IMR-90 (cell line): ENCODE measurements at regions not wholly inside any gene's neighbourhood (a gene's known extent, or its start where the extent isn't known, plus 50 kb on each side); places are given as distances from the start of the nearest gene placed in this dataset.

Experiments
- ATAC-seq: fragments of 200-7000 bp; cut with Tn5 transposase; 2 replicates; pipeline ENCODE4 v1.9.1; 2020; ENCODE audit warnings: low read depth, mild to moderate bottlenecking, moderate library complexity
- BruUV-seq: library from RNA; stranded (reverse); fragments of 400-500 nt; replicated peaks from 2 replicates; lab custom pipeline; 2021; lab: Mats Ljungman, UMichigan
- CTCF ChIA-PET: fragments of 300-600 bp; formaldehyde crosslinking; extraction: SDS; loops from one replicate; lab custom pipeline; 2021; ENCODE audit warnings: antibody characterized with exemption; lab: Yijun Ruan, JAX
- POLR2A ChIA-PET: fragments of 300-600 bp; sonication (Branson Sonifier 250); formaldehyde crosslinking; loops from one replicate; lab custom pipeline; 2022; ENCODE audit warnings: antibody characterized with exemption; ENCODE audit not compliant: unreplicated experiment; lab: Charles Lee
- DNase-seq: peaks from one replicate; pipeline ENCODE4 v3.0.0; 2013
- H2AFZ ChIP-seq: replicated peaks from 2 replicates; pipeline ENCODE3; 2013; ENCODE audit warnings: low read length, mild to moderate bottlenecking; ENCODE audit not compliant: poor library complexity
- H2AK5ac ChIP-seq: 2 replicates; pipeline ENCODE4 v1.6.1; 2013; ENCODE audit warnings: low read depth, low read length, inconsistent platforms
- H2AK9ac ChIP-seq: replicated peaks from 2 replicates; pipeline ENCODE3; 2013; ENCODE audit warnings: mild to moderate bottlenecking, low read depth, low read length, moderate library complexity; ENCODE audit not compliant: poor library complexity
- H2BK120ac ChIP-seq: 2 replicates; pipeline ENCODE4 v1.6.1; 2013; ENCODE audit warnings: low read depth, low read length, inconsistent platforms
- H2BK15ac ChIP-seq: 3 replicates; pipeline ENCODE4 v1.6.1; 2013; ENCODE audit warnings: low read depth, low read length, inconsistent platforms
- H2BK20ac ChIP-seq: 2 replicates; pipeline ENCODE4 v1.6.1; 2013; ENCODE audit warnings: low read depth, mild to moderate bottlenecking, inconsistent platforms, low read length, moderate library complexity
- H2BK5ac ChIP-seq: 2 replicates; pipeline ENCODE4 v1.6.1; 2013; ENCODE audit warnings: mild to moderate bottlenecking, low read depth, low read length, inconsistent platforms; ENCODE audit not compliant: poor library complexity, severe bottlenecking
- H3K14ac ChIP-seq: replicated peaks from 2 replicates; pipeline ENCODE4 v1.6.1; 2013; ENCODE audit warnings: low read depth, low read length, inconsistent platforms
- H3K18ac ChIP-seq: 2 replicates; pipeline ENCODE4 v1.6.1; 2013; ENCODE audit warnings: low read depth, low read length, control low read depth
- H3K23ac ChIP-seq: 2 replicates; pipeline ENCODE4 v1.6.1; 2013; ENCODE audit warnings: low read depth, low read length, inconsistent platforms
- H3K27ac ChIP-seq: 2 replicates; pipeline ENCODE4 v1.5.1; 2013; ENCODE audit warnings: mild to moderate bottlenecking, control low read depth, low read length; ENCODE audit not compliant: insufficient read depth
- H3K27me3 ChIP-seq: 2 replicates; pipeline ENCODE4 v1.6.1; 2013; ENCODE audit warnings: low read length; ENCODE audit not compliant: control insufficient read depth, insufficient read depth
- H3K36me3 ChIP-seq: 2 replicates; pipeline ENCODE4 v1.6.1; 2013; ENCODE audit warnings: low read length, mixed read lengths; ENCODE audit not compliant: control insufficient read depth, insufficient read depth
- H3K4ac ChIP-seq: 2 replicates; pipeline ENCODE4 v1.6.1; 2013; ENCODE audit warnings: low read depth, low read length, inconsistent platforms
- H3K4me1 ChIP-seq: 2 replicates; pipeline ENCODE4 v1.6.1; 2013; ENCODE audit warnings: low read length, mixed read lengths; ENCODE audit not compliant: control insufficient read depth, insufficient read depth
- H3K4me2 ChIP-seq: 2 replicates; pipeline ENCODE4 v1.6.1; 2013; ENCODE audit warnings: low read depth, mild to moderate bottlenecking, control low read depth, low read length, moderate library complexity
- H3K4me3 ChIP-seq: 2 replicates; pipeline ENCODE4 v1.5.1; 2013; ENCODE audit warnings: low read depth, mild to moderate bottlenecking, control low read depth, low read length, moderate library complexity; ENCODE audit not compliant: insufficient read depth
- H3K56ac ChIP-seq: 2 replicates; pipeline ENCODE4 v1.6.1; 2013; ENCODE audit warnings: low read length, inconsistent platforms; ENCODE audit not compliant: insufficient read depth; ENCODE audit errors: extremely low read depth
- H3K79me1 ChIP-seq, 2 experiments: 2 replicates each; pipeline ENCODE4 v1.6.1; 2013; ENCODE audit warnings: low read length in 2 of 2, inconsistent platforms in 1 of 2, low read depth in 1 of 2
- H3K9ac ChIP-seq: 2 replicates; pipeline ENCODE4 v1.6.1; 2013; ENCODE audit warnings: low read depth, low read length, control low read depth
- H3K9me1 ChIP-seq: 2 replicates; pipeline ENCODE4 v1.6.1; 2013; ENCODE audit warnings: low read length, inconsistent platforms; ENCODE audit not compliant: insufficient read depth
- H3K9me3 ChIP-seq: 2 replicates; pipeline ENCODE4 v1.6.1; 2013; ENCODE audit warnings: low read length; ENCODE audit not compliant: control insufficient read depth, insufficient read depth
- H4K20me1 ChIP-seq: 2 replicates; pipeline ENCODE4 v1.6.1; 2013; ENCODE audit warnings: low read length, inconsistent platforms; ENCODE audit not compliant: insufficient read depth
- H4K5ac ChIP-seq: 2 replicates; pipeline ENCODE4 v1.6.1; 2013; ENCODE audit warnings: mild to moderate bottlenecking, low read depth, low read length, control low read depth
- H4K8ac ChIP-seq, 2 experiments: 2 replicates each; pipeline ENCODE4 v1.6.1; 2013; ENCODE audit warnings: low read depth in 2 of 2, low read length in 2 of 2, control low read depth in 1 of 2, inconsistent platforms in 1 of 2
- H4K91ac ChIP-seq: 2 replicates; pipeline ENCODE4 v1.6.1; 2013; ENCODE audit warnings: low read depth, low read length, inconsistent platforms; ENCODE audit not compliant: insufficient read depth
- BHLHE40 ChIP-seq: fragments of 150-350 bp; IDR thresholded peaks from 2 replicates; pipeline ENCODE4 v1.6.1; 2016; ENCODE audit warnings: mild to moderate bottlenecking, low read depth, low read length
- CEBPB ChIP-seq: IDR thresholded peaks from 2 replicates; pipeline ENCODE4 v1.6.1; 2012; ENCODE audit warnings: low read depth, low read length, improper control_type of control experiment
- CHD1 ChIP-seq: IDR thresholded peaks from 2 replicates; pipeline ENCODE4 v1.6.1; 2012; ENCODE audit warnings: low read depth, low read length, improper control_type of control experiment
- ELK1 ChIP-seq: fragments of 150-350 bp; IDR thresholded peaks from 2 replicates; pipeline ENCODE4 v1.6.1; 2016; ENCODE audit warnings: low read depth, mild to moderate bottlenecking, low read length, moderate library complexity, borderline replicate concordance
- FOS ChIP-seq: fragments of 150-350 bp; IDR thresholded peaks from 2 replicates; pipeline ENCODE4 v1.6.1; 2016; ENCODE audit warnings: low read depth, low read length
- MAFK ChIP-seq: IDR thresholded peaks from 2 replicates; pipeline ENCODE4 v1.6.1; 2012; ENCODE audit warnings: low read depth, low read length, improper control_type of control experiment
- MAZ ChIP-seq: IDR thresholded peaks from 2 replicates; pipeline ENCODE4 v1.6.1; 2012; ENCODE audit warnings: low read depth, mild to moderate bottlenecking, low read length, improper control_type of control experiment, moderate library complexity, borderline replicate concordance
- MXI1 ChIP-seq: IDR thresholded peaks from 2 replicates; pipeline ENCODE4 v1.6.1; 2012; ENCODE audit warnings: low read depth, mild to moderate bottlenecking, low read length, moderate library complexity, borderline replicate concordance
- NFE2L2 ChIP-seq: fragments of 150-350 bp; IDR thresholded peaks from 2 replicates; pipeline ENCODE4 v1.6.1; 2016; ENCODE audit warnings: low read depth, mild to moderate bottlenecking, low read length
- POLR2A ChIP-seq: IDR thresholded peaks from 2 replicates; pipeline ENCODE4 v1.6.1; 2012; ENCODE audit warnings: mild to moderate bottlenecking, low read depth, low read length
- RAD21 ChIP-seq: IDR thresholded peaks from 2 replicates; pipeline ENCODE4 v1.6.1; 2012; ENCODE audit warnings: low read length, improper control_type of control experiment
- RCOR1 ChIP-seq: IDR thresholded peaks from 2 replicates; pipeline ENCODE4 v1.6.1; 2012; ENCODE audit warnings: mild to moderate bottlenecking, low read length, improper control_type of control experiment; ENCODE audit not compliant: insufficient replicate concordance
- RFX5 ChIP-seq: IDR thresholded peaks from 2 replicates; pipeline ENCODE4 v1.8.0; 2012; ENCODE audit warnings: low read depth, mild to moderate bottlenecking, low read length, moderate library complexity
- SMC3 ChIP-seq: fragments of 150-350 bp; IDR thresholded peaks from 2 replicates; pipeline ENCODE4 v1.6.1; 2016; ENCODE audit warnings: low read depth, mild to moderate bottlenecking, antibody characterized with exemption, low read length, moderate library complexity
- USF2 ChIP-seq: fragments of 150-350 bp; IDR thresholded peaks from 2 replicates; pipeline ENCODE4 v1.6.1; 2017; ENCODE audit warnings: mild to moderate bottlenecking, antibody characterized with exemption, low read length, low read depth
- whole genome bisulfite sequencing, 2 experiments: methylation state at CpG; one replicate each; pipeline versions ENCODE4 v1.1.5 to v1.1.7; 2013; ENCODE audit warnings: missing lambda C conversion rate in 2 of 2; ENCODE audit not compliant: insufficient read length in 1 of 2; ENCODE audit errors: extremely low coverage in 2 of 2; 5-methylcytosine and 5-hydroxymethylcytosine counted together
- dilution Hi-C: fragments of 300-500 bp; cut with HindIII; formaldehyde crosslinking; loops from one replicate; pipeline ENCODE4 v1.14.3; 2018; ENCODE audit warnings: low sequenced_read_pairs; ENCODE audit not compliant: unreplicated experiment
- in situ Hi-C: fragments of 300-500 bp; cut with MboI; formaldehyde crosslinking; loops from 3 replicates; pipeline ENCODE4 v1.14.3; 2019; ENCODE audit warnings: low sequenced_read_pairs, inconsistent platforms, mixed read lengths
- intact Hi-C: fragments of 100-400 bp; cut with micrococcal nuclease; formaldehyde crosslinking; loops from 2 replicates; pipeline ENCODE4 v1.10.0; 2022
- TF ChIP-seq, protein P1 (sequence below): conservative IDR thresholded peaks from 2 replicates; pipeline ENCODE4 v1.5.1; 2012; ENCODE audit warnings: mild to moderate bottlenecking, low read depth, low read length, improper control_type of control experiment

- POLR2A ChIA-PET, result no interaction called here
- Histone ChIP-seq H2BK5ac (no peak overlapping the region), H3K23ac (no peak overlapping the region), H4K8ac (no peak overlapping the region), H2AK5ac (no peak overlapping the region), H2BK15ac (no peak overlapping the region), H3K14ac (no peak overlapping the region), H3K9ac (no peak overlapping the region), H2AK9ac (no peak overlapping the region), H2BK120ac (no peak overlapping the region), H3K9me3 (no peaks in the 10 kb centered on the region), H3K4me3 (no peak overlapping the region), H4K20me1 (no peaks in the 10 kb centered on the region), H2AFZ (no peak overlapping the region), H3K9me1 (no peaks in the 10 kb centered on the region), H3K79me1 (no peaks in the 10 kb centered on the region), H3K36me3 (no peaks in the 10 kb centered on the region), H3K4ac (no peak overlapping the region), H3K56ac (no peak overlapping the region), H3K27ac (no peak overlapping the region), H3K4me2 (no peak overlapping the region), H4K91ac (no peak overlapping the region), H4K5ac (no peak overlapping the region), H3K4me1 (no peaks in the 10 kb centered on the region), H2BK20ac (no peak overlapping the region), H3K27me3 (no peaks in the 10 kb centered on the region), H3K18ac (no peak overlapping the region)
- no CpG with 5 or more reads among the region's 5 CpGs for WGBS, 2 experiments
- dilution Hi-C loops, result no loop called here
- CTCF ChIA-PET, result interaction anchor here (0.7 kb wide), 1 partner anchor 49 kb away, joined by 4 read pairs; no protein-coding TSS in a partner anchor
- no TSS peak for BruUV-seq
- intact Hi-C loops, result no loop called here
- TF ChIP-seq MAFK, result no peak
- no peak for TF ChIP-seq BHLHE40
- no peak for TF ChIP-seq RFX5
- TF ChIP-seq NFE2L2, result no peak
- TF ChIP-seq RAD21, result no peak
- no peak for TF ChIP-seq POLR2A
- no peak for TF ChIP-seq CEBPB
- no peak for TF ChIP-seq MAZ
- no peak for TF ChIP-seq FOS
- no peak for TF ChIP-seq CHD1
- TF ChIP-seq, protein P1, sequence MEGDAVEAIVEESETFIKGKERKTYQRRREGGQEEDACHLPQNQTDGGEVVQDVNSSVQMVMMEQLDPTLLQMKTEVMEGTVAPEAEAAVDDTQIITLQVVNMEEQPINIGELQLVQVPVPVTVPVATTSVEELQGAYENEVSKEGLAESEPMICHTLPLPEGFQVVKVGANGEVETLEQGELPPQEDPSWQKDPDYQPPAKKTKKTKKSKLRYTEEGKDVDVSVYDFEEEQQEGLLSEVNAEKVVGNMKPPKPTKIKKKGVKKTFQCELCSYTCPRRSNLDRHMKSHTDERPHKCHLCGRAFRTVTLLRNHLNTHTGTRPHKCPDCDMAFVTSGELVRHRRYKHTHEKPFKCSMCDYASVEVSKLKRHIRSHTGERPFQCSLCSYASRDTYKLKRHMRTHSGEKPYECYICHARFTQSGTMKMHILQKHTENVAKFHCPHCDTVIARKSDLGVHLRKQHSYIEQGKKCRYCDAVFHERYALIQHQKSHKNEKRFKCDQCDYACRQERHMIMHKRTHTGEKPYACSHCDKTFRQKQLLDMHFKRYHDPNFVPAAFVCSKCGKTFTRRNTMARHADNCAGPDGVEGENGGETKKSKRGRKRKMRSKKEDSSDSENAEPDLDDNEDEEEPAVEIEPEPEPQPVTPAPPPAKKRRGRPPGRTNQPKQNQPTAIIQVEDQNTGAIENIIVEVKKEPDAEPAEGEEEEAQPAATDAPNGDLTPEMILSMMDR, result no peak
- no peak for TF ChIP-seq RCOR1
- TF ChIP-seq USF2, result no peak
- no peak for TF ChIP-seq MXI1
- no peak for TF ChIP-seq ELK1
- no peak for TF ChIP-seq SMC3
- in situ Hi-C loops, result no loop called here
- ATAC-seq, result no peak
- no peak for DNase-seq
Measured at GRCh38 chr10:56028298-56029132, 332.5 kb downstream of the ZWINT start.
